ENCODE measurements at regions not wholly inside any gene's neighbourhood (a gene's known extent, or its start where the extent isn't known, plus 50 kb on each side); places are given as distances from the start of the nearest gene placed in this dataset.
"Not testable (repeated sequence)": the region's sequence is repeated elsewhere in the genome, so short reads cannot be mapped to it uniquely, and the experiment has no call there.

DNA sequence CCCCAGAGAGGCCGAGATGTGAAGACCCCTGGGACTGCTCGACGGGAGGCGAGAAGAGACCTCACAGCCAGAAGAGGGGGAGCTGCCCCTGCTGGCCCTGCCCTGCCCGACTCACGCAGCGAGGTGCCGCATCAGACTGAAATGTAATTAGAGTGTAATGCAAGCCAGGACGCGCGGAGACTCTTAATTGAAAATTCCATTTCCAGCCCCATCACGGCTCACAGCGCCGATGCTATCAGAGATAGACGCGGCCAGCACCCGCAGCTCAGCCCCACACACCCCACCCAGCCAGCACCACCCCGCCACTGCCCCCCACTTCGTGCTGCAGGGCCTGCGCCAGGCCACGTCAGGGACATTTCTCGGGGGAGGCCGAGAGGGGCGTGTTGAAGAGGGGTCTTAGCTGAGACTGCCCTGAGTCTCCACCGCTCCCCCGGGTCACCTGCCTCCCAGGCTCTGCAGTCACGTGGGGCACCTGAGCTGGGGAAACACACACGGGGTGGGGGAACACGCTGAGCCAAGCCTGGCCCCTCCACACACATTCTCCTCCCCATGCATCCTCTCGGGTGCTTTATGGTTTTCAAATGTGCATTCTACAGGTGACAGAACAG lies 78.1 kb downstream of the TEX51 start:
- DNase-seq (ENCODE audit: insufficient read length) (no peak), FAIRE-seq (no peak)
- TF ChIP-seq POLR2A (IDR thresholded peaks at IDR 0.05; ENCODE audit: low read depth, low read length) (no peak), TAF1 (IDR thresholded peaks at IDR 0.05; ENCODE audit: borderline replicate concordance, low read depth, low read length) (no peak), POLR2AphosphoS5 (IDR thresholded peaks at IDR 0.05; ENCODE audit: low read depth, low read length) (no peak)

DNA sequence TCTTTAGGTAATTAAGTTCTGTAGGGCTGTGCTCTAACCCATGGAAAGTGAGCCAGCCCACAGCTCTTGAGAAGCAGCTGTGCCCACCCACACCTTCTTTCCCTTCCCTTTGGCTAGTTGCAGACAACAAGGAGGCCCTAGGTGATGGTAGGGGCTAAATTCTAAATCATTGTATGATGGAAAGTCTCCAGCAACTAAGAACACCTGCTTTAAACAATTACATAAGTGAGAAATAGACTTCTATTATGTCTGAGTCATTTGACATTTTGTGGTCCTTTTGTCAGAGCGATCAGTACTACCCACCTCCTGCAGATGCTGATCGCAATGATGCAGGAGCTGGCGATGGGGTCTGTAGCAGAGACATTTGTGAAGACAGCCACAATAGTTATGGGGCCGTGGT lies 79.6 kb downstream of the TEX51 start:
- TF ChIP-seq TAF1 (IDR thresholded peaks at IDR 0.05; ENCODE audit: borderline replicate concordance, low read depth, low read length) = no peak
- TF ChIP-seq POLR2A (IDR thresholded peaks at IDR 0.05; ENCODE audit: low read depth, low read length) = no peak
- TF ChIP-seq POLR2AphosphoS5 (IDR thresholded peaks at IDR 0.05; ENCODE audit: low read depth, low read length) = no peak
- DNase-seq (ENCODE audit: insufficient read length) = no peak
- FAIRE-seq = no peak

- DNase-seq (ENCODE audit: insufficient read length) = no peak
- TF ChIP-seq TAF1 (IDR thresholded peaks at IDR 0.05; ENCODE audit: borderline replicate concordance, low read depth, low read length) (no peak), POLR2AphosphoS5 (IDR thresholded peaks at IDR 0.05; ENCODE audit: low read depth, low read length) (no peak), POLR2A (IDR thresholded peaks at IDR 0.05; ENCODE audit: low read depth, low read length) (no peak)
- no peak for FAIRE-seq
Measured at GRCh38 chr2:126979039-126980003, 80.6 kb downstream of the TEX51 start.

GRCh38 chr2:126981476-126981875 lies 82.8 kb downstream of the TEX51 start:
- DNase-seq (ENCODE audit: insufficient read length) (no peak), FAIRE-seq (no peak)
- TF ChIP-seq POLR2AphosphoS5 (IDR thresholded peaks at IDR 0.05; ENCODE audit: low read depth, low read length) = no peak
- no peak for TF ChIP-seq TAF1 (IDR thresholded peaks at IDR 0.05; ENCODE audit: borderline replicate concordance, low read depth, low read length)
- TF ChIP-seq POLR2A (IDR thresholded peaks at IDR 0.05; ENCODE audit: low read depth, low read length) = no peak

DNA sequence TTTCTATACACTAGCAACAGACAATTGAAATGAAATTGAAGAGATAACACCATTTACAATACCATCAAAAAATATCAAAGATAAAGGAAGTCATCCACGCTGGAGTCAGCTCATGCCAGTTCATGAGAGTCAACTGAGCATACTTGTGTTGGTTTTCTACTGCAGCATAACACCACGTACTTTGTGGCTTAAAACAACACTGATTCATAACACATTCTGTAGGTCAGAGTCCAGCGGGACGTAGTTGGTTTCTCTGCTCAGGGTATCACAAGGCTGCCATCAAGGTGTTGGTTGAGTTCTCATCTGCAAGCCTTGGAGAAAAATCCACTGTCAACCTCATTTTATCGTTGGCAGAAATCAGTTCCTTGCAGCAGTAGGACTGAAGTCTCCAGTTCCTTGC lies 84.2 kb downstream of the TEX51 start:
- FAIRE-seq (no peak), DNase-seq (ENCODE audit: insufficient read length) (no peak)
- no peak for TF ChIP-seq POLR2A (IDR thresholded peaks at IDR 0.05; ENCODE audit: low read depth, low read length)
- no peak for TF ChIP-seq POLR2AphosphoS5 (IDR thresholded peaks at IDR 0.05; ENCODE audit: low read depth, low read length)
- no peak for TF ChIP-seq TAF1 (IDR thresholded peaks at IDR 0.05; ENCODE audit: borderline replicate concordance, low read depth, low read length)

GRCh38 chr2:126986631-126987187 lies 88.0 kb downstream of the TEX51 start:
- FAIRE-seq (no peak), DNase-seq (ENCODE audit: insufficient read length) (no peak)
- TF ChIP-seq POLR2A (IDR thresholded peaks at IDR 0.05; ENCODE audit: low read depth, low read length) (no peak), POLR2AphosphoS5 (IDR thresholded peaks at IDR 0.05; ENCODE audit: low read depth, low read length) (no peak), TAF1 (IDR thresholded peaks at IDR 0.05; ENCODE audit: borderline replicate concordance, low read depth, low read length) (no peak)

- no peak for DNase-seq (ENCODE audit: insufficient read length)
- no peak for TF ChIP-seq POLR2A (IDR thresholded peaks at IDR 0.05; ENCODE audit: low read depth, low read length)
- TF ChIP-seq POLR2AphosphoS5 (IDR thresholded peaks at IDR 0.05; ENCODE audit: low read depth, low read length) = no peak
- TF ChIP-seq TAF1 (IDR thresholded peaks at IDR 0.05; ENCODE audit: borderline replicate concordance, low read depth, low read length) = no peak
- FAIRE-seq = no peak
Measured at GRCh38 chr2:126988482-126988881, 89.8 kb downstream of the TEX51 start.

DNA sequence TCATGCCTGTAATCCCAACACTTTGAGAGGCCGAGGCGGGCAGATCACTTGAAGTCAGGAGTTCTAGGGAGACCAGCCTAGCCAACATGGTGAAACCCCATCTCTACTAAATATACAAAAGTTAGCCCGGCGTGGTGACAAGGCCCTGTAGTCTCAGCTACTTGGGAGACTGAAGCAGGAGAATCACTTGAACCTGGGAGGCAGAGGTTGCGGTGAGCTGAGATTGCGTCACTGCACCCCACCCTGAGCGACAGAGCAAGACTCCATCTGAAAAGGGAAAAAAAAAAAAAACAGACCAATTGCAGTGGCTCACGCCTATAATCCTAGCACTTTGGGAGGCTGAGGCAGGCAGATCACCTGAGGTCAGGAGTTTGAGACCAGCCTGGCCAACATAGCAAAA lies 90.4 kb downstream of the TEX51 start:
- FAIRE-seq; DNase-seq (ENCODE audit: insufficient read length): not testable (repeated sequence)

- FAIRE-seq (no peak), DNase-seq (ENCODE audit: insufficient read length) (no peak)
- TF ChIP-seq POLR2A (IDR thresholded peaks at IDR 0.05; ENCODE audit: low read depth, low read length) = no peak
- TF ChIP-seq POLR2AphosphoS5 (IDR thresholded peaks at IDR 0.05; ENCODE audit: low read depth, low read length) = no peak
- TF ChIP-seq TAF1 (IDR thresholded peaks at IDR 0.05; ENCODE audit: borderline replicate concordance, low read depth, low read length) = no peak
Measured at GRCh38 chr2:126990200-126990599, 91.5 kb downstream of the TEX51 start.

DNA sequence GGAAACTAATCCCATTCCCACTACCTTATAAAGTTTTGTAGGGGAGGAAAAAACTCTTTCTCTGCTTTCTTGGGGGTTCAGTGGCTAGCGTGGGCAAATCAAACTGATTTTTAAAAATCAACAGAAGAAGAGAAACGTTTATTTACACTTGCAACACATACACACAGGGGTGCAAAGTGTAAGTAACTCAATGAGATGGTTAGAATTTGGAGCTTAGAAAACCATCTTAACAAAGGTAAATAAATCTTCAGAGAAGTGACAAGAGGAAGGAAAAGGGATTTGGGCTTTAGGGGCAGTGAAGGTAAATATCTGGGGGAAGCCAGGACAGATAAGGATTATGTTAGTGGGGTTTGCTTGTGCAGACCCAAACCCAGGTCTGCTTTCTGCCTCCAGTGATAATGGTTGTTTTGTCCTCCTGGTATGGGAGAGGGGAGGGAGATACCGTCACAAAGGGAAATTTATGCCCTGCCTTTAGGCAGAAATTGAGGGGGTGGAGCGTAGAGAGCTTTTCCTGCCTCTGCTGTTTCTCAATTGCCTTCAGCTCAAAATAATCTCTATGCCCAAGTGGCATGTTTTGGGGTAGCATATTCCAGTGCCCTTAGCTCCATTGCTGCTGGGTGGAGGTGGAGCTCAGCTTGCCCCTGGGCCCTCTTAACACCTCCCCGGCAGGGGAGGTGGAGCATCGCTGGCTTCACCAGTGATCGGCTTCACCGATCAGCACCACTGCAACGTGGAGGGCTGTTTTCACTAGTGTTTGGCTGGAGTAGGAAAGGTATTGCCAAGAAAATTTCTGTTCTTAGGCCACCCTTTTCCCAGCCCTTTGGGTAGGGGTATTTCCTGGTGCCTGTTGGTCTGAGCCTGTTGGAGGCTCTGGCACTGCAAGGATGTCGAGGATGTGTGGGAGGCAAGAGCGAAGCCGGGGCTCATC lies 92.2 kb downstream of the TEX51 start:
- DNase-seq (ENCODE audit: insufficient read length) (no peak), FAIRE-seq (no peak)
- TF ChIP-seq TAF1 (IDR thresholded peaks at IDR 0.05; ENCODE audit: borderline replicate concordance, low read depth, low read length) (no peak), POLR2AphosphoS5 (IDR thresholded peaks at IDR 0.05; ENCODE audit: low read depth, low read length) (no peak), POLR2A (IDR thresholded peaks at IDR 0.05; ENCODE audit: low read depth, low read length) (no peak)

- DNase-seq (ENCODE audit: insufficient read length) (no peak), FAIRE-seq (no peak)
- TF ChIP-seq POLR2AphosphoS5 (IDR thresholded peaks at IDR 0.05; ENCODE audit: low read depth, low read length) = no peak
- TF ChIP-seq TAF1 (IDR thresholded peaks at IDR 0.05; ENCODE audit: borderline replicate concordance, low read depth, low read length) = no peak
- TF ChIP-seq POLR2A (IDR thresholded peaks at IDR 0.05; ENCODE audit: low read depth, low read length) = no peak
Measured at GRCh38 chr2:126994340-126994777, 95.7 kb downstream of the TEX51 start.

All from GM12892 (cell line).